ENCODE measurements at regions not wholly inside any gene's neighbourhood (a gene's known extent, or its start where the extent isn't known, plus 50 kb on each side); places are given as distances from the start of the nearest gene placed in this dataset.

DNA sequence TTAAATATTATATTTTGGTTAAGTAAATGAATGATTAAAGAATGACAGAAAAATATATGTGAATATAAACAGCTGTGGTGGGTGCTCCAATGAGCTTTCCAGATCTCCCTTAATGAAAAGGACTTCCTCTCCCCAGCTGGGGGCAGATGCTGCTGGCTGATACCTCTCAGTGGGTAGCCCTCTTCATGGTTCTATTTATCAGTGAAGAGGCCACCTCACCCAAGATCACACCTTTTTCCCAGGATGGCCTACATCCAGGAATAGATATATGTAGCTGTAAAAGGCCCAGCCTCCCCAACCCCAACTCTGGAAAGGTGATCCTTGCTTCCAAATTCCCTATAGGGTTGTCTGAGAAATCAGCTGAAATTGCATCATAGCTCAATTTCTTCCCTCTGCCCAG, 135.2 kb upstream of the ACVR2A start:
- TF ChIP-seq, protein P1, sequence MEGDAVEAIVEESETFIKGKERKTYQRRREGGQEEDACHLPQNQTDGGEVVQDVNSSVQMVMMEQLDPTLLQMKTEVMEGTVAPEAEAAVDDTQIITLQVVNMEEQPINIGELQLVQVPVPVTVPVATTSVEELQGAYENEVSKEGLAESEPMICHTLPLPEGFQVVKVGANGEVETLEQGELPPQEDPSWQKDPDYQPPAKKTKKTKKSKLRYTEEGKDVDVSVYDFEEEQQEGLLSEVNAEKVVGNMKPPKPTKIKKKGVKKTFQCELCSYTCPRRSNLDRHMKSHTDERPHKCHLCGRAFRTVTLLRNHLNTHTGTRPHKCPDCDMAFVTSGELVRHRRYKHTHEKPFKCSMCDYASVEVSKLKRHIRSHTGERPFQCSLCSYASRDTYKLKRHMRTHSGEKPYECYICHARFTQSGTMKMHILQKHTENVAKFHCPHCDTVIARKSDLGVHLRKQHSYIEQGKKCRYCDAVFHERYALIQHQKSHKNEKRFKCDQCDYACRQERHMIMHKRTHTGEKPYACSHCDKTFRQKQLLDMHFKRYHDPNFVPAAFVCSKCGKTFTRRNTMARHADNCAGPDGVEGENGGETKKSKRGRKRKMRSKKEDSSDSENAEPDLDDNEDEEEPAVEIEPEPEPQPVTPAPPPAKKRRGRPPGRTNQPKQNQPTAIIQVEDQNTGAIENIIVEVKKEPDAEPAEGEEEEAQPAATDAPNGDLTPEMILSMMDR (IDR thresholded peaks at IDR 0.05): no peak
- no peak for TF ChIP-seq POLR2AphosphoS5 (IDR thresholded peaks at IDR 0.05)
